Globus pallidus (tissue), 1 donor: ENCODE measurements at regions not wholly inside any gene's neighbourhood (a gene's known extent, or its start where the extent isn't known, plus 50 kb on each side); places are given as distances from the start of the nearest gene placed in this dataset.

ENCODE experiments used
- DNase-seq: peaks from one replicate; pipeline ENCODE4 v3.0.0-alpha.2; 2015; ENCODE audit warnings: low spot score

- DNase-seq, result no peak
Observed at GRCh38 chr3:21138085-21138484, 612.9 kb downstream of the ZNF385D start.

- DNase-seq, result no peak
Observed at GRCh38 chr3:21132896-21133295, 618.1 kb downstream of the ZNF385D start.

GRCh38 chr3:21120826-21121225 lies 630.2 kb downstream of the ZNF385D start:
- DNase-seq, result no peak

- DNase-seq, result no peak
Observed at GRCh38 chr3:21117370-21117769, 633.6 kb downstream of the ZNF385D start.

GRCh38 chr3:21109056-21109455 lies 642.0 kb downstream of the ZNF385D start:
- DNase-seq, result no peak

- DNase-seq, result no peak
Observed at GRCh38 chr3:21105784-21106183, 645.2 kb downstream of the ZNF385D start.

- no peak for DNase-seq
Observed at GRCh38 chr3:21100656-21101359, 650.2 kb downstream of the ZNF385D start.

- no peak for DNase-seq
Observed at GRCh38 chr3:21094686-21095085, 656.3 kb downstream of the ZNF385D start.

- DNase-seq, result no peak
Observed at GRCh38 chr3:21073561-21073960, 677.4 kb downstream of the ZNF385D start.

- no peak for DNase-seq
Observed at GRCh38 chr3:21067031-21067813, 683.8 kb downstream of the ZNF385D start.

- no peak for DNase-seq
Observed at GRCh38 chr3:21062831-21063294, 688.1 kb downstream of the ZNF385D start.

GRCh38 chr3:21059404-21059803 lies 691.6 kb downstream of the ZNF385D start:
- no peak for DNase-seq

GRCh38 chr3:21056293-21056692 lies 694.7 kb downstream of the ZNF385D start:
- no peak for DNase-seq

GRCh38 chr3:21055015-21055414 lies 696.0 kb downstream of the ZNF385D start:
- DNase-seq, result no peak

GRCh38 chr3:21054064-21054463 lies 696.9 kb downstream of the ZNF385D start:
- DNase-seq, result no peak

GRCh38 chr3:21049334-21050062 lies 701.5 kb downstream of the ZNF385D start:
- no peak for DNase-seq

- DNase-seq, result no peak
Observed at GRCh38 chr3:21043139-21043538, 707.9 kb downstream of the ZNF385D start.

- no peak for DNase-seq
Observed at GRCh38 chr3:21042184-21042583, 708.8 kb downstream of the ZNF385D start.

- DNase-seq, result no peak
Observed at GRCh38 chr3:21041621-21042020, 709.4 kb downstream of the ZNF385D start.

- no peak for DNase-seq
Observed at GRCh38 chr3:21036888-21037287, 714.1 kb downstream of the ZNF385D start.

GRCh38 chr3:21028412-21028811 lies 722.6 kb downstream of the ZNF385D start:
- DNase-seq, result no peak

GRCh38 chr3:21024563-21024962 lies 726.4 kb downstream of the ZNF385D start:
- DNase-seq, result no peak

GRCh38 chr3:21020681-21021080 lies 730.3 kb downstream of the ZNF385D start:
- no peak for DNase-seq
